Endometrial microvascular endothelial cells (primary cell): ENCODE measurements at regions not wholly inside any gene's neighbourhood (a gene's known extent, or its start where the extent isn't known, plus 50 kb on each side); places are given as distances from the start of the nearest gene placed in this dataset.
"Not testable (repeated sequence)": the region's sequence is repeated elsewhere in the genome, so short reads cannot be mapped to it uniquely, and the experiment has no call there.

ENCODE experiments used
- in situ Hi-C: cut with HindIII; loops from 2 replicates; pipeline ENCODE4 v1.10.0; 2017; ENCODE audit warnings: low sequenced_read_pairs, low pct_unique_long_range_greater_than_20kb; ENCODE audit errors: inconsistent ontology term

DNA sequence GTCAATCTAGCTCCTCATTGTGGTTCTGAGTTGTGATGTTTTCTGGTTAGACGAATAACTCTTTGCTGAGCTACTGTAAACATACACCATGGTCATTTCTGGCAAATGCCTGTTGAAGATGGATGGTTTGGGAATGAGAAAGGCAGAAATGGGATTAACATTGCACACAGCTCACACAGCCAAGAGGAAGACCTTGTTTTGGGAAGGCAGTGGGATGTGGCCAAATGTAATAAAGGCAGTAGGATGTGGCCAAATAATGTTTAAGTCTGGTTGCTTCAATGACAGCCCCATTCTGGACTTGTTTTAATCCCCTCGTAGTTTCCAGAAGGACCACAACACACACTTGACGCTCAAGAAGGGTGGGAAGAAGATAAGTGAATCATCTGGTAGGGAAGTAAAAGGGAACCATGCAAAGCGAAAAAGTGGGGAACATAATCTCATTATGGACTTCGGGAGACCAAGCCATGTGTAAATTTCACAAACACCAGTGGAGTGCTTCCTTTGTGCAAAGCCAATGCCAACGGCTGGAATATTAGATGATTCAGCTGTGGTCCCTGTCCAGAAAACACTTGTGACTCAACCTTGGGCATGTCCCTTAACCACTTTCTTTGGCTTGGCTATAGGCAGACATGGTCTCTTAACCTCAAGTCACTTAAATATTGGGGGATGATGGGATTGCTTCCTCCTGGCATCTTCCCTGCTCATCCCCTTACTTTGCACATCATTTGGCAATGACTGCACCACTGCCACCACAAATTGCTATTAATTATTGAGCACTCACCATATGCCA is 284.4 kb upstream of the CRY1 start:
- in situ Hi-C loops, result no loop called here

DNA sequence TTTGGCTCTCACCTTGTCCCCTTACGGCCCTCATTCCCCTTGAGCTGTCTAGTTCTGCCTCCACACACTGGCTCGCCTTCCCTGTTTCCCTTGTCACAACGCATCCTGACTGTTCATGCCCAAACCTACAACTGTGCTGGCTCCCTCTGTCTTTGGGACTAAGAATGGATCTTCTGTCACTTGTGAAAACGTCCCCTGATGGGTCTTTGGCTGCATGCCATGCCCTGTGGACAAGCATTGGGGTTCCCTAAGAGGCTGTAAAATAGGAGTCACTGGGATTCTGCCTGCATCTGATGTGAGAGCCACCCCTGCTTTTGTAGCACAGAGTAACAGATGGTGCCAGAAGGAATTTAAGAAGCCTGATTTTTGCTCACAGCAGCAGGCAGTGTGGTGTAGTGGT is 285.3 kb upstream of the CRY1 start:
- in situ Hi-C loops, result no loop called here

DNA sequence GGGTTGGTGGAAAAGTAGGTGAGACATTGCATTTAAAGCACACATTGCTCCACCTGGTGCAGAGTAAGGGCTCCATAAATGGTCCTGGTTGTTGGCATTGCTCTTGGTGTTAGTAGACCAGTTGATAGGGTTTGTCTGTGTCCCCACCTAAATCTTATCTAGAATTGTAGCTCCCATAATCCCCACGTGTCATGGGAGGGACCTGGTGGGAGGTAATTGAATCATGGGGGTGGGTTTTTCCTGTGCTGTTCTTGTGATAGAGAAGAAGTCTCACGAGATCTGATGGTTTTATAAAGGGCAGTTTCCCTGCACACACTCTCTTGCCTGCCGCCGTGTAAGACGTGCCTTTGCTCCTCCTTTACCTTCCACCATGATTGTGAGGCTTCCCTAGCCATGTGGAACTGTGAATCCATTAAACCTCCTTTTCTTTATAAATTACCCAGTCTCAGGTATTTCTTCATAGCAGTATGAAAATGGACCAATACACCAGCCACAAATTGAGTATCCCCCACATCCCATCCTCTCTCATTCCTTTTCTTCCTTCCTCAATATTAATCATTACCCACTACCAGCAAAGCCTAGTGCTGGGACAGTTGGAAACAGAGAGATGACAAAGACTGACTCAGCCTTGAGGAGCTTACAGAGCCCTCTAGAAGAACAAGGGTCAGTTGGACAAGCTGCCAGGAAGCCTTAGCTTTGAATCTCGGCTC is 285.9 kb upstream of the CRY1 start:
- in situ Hi-C loops, result not testable (repeated sequence)

DNA sequence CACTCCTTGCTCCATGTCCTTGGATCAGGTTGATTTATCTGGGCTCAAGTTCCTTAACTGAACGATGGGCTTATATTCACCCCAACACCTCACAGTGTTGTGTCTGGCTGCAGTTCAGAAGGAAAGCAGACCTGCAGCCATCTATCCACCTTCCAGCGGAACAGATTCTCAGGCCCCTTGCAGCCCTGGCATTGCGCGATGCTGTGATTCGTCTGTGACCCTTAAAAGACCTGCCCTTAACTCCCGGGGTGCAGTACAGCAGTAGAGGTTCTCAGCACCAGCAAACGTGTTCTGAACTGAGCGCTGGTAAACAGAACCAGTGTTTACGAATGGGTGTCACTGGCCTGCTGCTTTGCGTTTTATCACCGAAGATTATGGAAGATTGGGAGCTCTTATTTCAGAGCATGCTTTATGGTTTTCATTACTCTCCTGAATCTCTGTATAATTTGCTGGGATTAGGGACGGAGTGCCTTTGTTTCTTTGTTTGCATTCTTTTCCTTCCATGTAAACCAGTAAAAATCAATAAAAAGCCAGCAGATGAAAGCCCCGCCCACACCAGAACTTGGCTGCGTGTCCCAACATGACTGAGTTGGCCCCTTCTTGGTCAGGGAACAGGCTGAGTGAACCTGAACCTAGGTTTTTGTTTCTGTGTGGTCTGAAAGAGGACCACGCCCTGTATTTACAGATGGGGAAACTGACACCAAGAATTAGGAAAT is 286.7 kb upstream of the CRY1 start:
- in situ Hi-C loops, result no loop called here

DNA sequence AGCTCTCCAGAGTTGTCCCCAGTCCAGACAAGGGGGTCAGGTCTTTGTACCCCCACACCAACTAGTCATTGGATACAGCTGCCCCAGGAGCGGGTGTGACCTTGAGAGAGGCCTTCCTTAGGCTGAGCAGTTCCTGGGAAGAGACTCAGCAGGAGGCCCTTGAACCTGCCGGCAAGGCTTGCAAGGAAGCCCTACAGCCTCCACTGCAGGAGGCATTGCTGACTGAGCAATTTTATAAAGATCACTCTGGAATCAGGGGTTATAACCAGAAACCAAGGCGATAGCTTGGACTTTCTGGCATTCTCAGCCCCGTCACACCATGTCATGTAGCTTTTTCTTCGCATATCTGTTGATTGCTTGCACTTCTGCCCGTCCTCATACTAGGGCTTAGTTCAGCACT is 291.3 kb upstream of the CRY1 start:
- in situ Hi-C loops, result no loop called here

DNA sequence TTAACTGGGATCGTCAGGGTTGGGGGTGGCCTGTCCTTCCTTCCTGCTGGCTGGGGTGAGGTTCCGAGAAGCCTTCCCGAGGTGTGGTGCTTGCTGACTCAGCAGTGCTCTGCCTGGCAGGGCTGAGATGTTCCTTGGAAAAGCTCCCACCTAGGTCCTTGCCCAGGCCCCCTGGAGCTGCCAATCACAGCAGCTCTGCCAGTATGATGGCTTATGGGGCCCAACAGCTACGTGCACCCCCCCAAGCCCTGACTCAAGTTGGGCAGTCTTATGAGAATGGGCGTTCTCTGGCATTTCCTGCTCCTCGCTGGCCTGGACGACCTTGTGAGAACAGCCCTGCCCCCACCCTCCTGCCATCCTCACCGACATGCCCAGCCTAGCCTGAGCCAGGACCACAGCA is 292.2 kb upstream of the CRY1 start:
- in situ Hi-C loops, result no loop called here

DNA sequence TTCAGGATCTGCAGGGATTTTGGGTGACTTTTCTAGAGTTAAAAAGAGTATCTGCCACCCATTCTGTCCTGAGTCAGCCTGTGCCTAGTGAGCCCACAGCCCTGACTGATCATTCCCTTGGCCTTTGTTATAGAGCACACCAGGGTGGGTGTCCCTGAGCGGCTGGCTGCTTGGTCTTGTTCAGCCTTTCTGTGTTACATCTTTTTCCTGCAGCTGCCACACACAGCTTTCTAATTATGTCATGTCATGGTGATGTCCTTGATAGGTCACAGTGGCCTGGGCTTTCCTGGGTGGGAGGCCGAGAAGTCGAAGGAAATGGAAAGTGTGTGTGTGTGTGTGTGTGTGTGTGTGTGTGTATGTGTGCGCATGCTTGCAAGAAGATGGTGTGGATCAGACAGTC is 293.2 kb upstream of the CRY1 start:
- in situ Hi-C loops, result no loop called here

DNA sequence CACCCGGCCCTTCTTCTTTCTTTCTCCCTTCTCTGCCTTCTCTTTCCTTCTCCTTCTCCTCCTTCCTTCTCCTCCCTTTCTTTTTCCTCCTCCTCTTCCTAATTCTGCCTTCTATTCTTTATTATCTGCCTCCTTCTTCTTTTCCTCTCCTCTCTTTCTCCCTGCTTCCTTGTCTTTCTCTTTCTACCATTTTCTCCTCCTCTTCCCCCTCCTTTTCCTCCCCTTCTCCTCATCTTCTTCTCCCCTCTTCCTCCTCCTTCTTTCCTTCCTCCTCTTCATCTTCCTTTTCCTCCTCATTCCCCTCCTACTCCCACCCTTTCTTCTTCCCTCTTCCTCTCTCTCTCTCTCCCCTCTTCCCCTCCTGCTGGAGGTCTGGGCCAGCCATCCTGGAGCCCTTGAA is 294.9 kb upstream of the CRY1 start:
- in situ Hi-C loops, result no loop called here

DNA sequence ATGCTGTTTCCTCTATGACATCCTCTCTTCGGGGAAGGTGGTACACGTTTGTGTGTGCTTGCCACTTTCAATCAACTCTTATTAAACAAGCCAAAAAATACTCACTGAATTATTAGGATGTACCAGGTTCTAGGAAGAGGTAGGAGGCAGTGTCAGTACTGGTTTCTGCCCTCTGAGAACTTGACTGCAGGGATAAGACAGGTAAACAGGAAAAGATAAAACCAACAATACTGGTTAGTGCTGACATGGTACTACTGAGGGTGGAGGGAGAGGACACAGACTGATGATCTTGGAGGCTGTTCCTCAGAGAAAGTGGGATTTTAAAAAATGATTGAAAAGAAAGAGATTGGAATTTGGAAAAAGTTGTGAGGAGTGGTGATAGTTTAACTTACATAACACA is 295.2 kb upstream of the PWP1 start:
- in situ Hi-C loops, result no loop called here

DNA sequence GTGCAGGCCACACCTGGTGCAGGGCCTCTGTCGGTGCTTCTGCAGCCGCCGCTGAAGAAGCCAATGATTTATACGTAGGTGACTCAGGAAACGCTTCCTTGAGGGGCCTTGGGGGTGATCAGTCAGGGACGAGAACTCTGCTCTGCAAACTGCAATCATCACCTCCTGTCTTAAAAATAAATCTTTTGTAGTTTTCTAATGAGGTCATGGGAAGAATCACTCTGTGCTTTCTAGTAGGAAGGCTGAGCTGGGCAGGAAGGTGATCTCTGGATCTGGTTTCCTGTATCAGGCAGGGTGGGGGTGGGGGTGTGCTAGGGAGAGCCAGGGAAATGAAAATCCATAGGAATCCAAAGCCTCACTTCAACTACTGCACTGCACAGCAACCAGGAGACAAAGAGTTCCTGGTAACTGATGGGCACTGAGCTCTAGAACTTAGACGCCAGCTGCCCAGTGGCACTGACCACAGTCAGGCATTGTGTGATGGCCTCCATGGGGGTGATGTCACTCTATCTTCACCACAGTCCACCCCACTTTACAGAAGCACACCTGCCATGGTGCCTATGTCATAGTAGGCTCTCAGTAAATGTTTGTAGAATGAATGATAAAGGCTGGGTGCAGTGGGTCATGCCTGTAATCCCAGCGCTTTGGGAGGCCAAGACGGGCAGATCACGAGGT is 292.4 kb upstream of the PWP1 start:
- in situ Hi-C loops, result no loop called here

DNA sequence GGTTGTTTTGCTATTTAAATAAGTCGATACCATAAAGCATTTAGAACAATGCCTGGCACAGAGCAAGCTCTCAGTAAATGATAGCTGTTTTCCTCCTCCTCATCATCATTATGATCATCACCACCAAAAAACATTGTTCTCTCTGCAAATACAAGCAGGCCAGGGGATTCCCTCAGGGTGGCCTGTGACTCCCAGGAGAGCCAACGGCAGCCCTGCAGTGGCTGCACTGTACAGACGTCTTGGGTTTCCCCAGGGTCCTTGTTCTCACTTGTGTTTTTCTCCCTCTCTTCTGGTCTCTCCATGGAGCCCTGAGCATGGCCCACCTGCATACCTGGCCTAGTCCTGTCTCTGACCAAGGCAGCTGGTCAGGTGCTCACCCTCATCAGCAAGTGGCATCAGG is 290.9 kb upstream of the PWP1 start:
- in situ Hi-C loops, result no loop called here

DNA sequence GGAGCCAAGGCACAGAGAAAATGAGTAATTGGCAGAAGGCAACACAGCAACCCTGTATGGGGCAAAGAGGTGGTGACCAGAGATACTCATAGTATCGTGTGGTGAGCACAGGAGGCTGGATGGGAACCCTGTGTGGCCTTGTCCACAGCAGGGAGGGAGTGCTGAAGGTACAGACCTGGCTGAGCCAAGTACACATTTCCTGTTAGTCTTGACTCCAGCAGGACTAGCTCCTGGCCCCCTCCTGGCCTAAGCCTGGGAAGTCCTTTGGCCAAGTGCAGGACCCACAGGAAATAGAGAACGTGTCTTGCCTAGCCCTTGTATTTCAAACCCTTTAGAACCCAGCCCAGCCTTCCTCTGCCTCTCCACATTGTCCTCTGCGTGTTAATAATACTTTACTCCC is 289.8 kb upstream of the PWP1 start:
- in situ Hi-C loops, result no loop called here

DNA sequence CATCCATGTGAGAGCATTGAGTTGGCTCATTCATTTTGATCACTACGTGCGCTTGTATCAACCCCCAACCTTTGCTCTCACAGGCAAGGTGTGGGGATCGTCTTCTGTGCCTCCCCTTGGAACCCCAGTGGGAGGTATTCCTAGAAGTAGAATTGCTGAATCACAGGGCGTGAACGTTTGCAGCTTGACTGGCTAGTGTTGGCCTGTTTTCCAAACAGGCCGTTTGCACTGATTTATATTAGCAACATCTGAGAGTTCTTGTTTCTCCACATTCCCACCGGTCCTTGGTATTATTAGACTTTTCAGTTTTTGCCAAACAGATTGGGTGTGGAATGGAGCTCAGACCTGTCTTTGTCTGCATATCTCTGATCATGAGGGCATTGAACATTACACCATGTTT is 288.6 kb upstream of the PWP1 start:
- in situ Hi-C loops, result no loop called here

DNA sequence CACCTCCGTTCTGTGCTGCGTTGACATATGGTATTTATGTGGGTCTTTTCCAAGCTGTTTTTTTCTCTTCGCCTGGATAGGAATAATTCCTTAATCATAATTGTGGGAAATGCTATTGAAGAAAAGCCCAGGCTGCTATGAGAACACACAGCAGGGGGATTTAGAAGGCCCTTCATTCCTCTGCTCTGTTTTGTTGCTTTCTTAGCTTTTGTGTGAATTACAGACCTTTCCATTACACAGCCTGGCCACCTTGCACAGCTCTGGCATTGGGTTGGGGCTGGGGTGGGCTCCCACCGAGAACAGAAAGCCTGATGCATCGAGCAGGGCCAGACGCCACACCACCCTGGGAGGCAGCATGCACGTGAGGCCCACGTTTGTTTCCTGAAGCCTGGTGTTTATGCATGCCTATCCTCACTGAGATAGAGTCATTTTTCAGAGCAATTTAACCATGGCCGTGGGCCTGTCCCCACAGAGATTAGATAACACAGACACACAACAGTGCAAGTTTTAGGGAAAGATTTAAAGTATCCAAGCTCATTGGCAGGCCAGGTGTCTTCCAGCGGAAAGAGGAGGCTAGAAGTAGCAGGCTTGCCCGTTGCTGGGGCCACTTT is 287.6 kb upstream of the PWP1 start:
- in situ Hi-C loops, result no loop called here

DNA sequence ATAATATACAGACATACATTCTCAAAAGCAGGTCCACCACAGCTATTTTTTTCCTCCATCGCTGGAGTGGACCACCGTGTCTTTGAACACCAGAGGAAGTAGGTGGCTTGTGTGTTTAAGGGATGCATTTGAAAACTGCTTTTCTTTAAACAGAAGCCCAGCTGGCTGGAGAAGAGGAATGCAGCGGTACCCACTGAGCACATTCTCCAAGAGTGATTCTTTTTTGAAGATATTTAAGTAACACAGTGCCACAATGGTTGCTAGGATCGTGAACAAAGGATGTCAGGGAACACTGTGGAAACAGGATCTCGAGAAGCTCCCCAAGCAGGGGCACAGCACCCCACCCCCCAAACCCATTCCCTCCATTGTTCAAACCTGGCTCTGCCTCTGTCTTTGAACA is 286.6 kb upstream of the PWP1 start:
- in situ Hi-C loops, result no loop called here

DNA sequence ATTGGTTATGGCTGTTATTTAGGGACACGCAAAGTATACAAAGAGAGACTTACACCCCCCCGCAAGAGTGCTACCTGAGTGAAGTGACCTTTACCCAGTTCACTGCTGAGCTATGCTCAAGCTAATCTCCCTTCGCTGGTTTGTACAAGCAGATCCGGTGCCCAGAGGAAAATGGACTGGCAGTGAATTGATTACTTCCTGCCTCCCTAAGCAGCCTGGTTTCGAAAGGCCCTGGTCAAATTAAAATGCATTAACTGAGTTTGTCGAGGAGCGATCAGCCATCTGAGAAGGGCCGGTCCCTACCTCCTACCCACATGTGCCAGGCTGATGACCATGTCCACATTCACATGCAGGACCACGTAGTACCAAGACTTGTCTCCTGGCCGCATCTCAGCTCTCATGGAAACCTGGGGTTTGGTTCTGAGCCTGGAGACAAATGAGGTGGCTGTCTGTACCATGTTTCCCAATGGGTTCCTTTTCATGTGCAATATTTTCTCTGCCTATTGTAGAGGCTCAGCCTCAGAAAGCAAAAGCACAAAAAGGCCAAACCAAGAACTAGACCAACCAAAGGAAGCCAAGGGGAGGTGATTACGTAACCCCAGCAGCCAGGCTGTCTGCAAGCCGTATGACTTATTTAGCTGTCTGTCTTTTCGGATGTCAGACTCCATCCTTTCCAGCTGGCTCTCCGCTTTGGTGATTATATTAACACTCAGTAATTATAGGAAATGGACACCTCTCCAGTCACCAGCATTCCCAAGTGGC is 284.7 kb upstream of the PWP1 start:
- in situ Hi-C loops, result no loop called here

DNA sequence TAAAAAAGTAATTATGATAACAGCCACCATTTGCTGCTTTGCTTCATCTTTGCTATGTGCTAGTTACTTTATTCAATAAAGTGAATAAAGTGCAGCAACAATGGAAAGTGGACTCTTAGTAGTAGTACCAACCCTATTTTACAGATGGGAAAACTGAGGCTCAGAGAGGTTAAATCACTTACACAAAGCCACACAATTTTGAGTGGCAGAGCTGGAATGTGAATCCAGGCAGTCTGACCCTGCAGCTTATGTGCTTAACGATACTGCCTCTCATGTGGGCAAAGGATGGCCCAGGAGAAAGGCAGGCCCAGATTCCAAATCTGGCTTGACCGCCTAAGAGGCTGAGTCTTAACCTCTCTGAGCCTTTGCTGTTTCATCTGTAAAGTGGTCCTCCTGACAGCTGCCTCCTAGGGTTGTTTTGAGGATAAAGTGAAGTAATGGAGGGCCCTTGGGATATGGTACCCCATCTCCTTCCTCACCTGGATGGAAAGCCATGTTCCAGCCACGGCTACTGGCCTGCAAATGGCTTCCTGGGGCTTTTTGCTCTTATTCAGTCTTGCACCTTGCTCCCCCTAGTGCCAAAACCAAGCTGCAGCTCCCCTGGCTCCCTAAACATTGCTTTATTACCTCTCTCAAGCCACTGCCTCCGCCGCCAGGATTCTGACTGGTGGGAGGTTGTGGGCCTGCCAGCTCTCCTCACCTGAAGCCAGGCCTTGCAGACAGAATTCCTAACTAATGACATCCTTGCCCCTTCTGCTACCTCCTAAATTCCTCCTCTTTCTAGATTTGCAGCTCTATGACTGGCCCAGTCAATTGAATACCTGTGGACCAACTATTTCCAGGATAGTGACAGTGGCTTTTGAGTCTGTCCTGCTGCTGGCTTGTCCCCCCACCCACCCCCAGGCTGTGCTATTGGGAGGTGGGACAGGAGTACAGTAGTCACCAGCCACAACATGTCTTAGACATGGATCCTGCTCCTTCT is 283.3 kb upstream of the PWP1 start:
- in situ Hi-C loops, result no loop called here
